ENCODE measurements at regions not wholly inside any gene's neighbourhood (a gene's known extent, or its start where the extent isn't known, plus 50 kb on each side); places are given as distances from the start of the nearest gene placed in this dataset.

DNA sequence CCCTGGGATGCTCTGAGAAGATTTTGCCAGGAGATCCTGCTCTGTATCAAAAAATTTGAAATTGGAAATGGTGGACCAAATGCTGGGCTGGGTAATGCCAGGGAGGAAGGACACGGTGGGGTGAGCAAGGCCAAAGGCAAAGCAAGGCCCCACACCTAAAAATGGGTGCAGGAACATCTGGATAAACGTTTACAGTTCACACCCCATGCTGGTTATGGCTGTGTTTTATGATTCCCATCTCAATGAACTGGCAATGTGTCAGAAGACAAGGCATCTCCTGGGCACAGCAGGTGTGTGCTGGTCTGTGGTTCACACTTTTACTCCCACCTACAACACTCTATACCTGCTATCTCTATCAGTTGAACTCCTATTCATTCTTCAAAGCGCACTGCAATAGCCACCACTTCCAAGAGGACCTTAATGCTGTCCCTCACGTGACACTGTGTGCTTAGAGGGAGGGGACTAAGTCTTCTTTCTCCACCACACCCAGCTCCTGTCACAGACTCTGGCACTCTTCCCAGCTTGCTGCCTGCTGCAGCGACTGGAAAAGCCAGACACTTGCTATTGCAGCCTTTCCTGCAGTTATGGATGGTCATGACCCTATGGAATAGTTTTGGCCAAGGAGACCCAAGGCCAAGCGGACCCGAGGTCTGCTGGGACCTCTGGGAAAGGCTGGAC is 277.5 kb downstream of the CTTN start:
- no peaks in the 10 kb centered on the region for H3K4me1 ChIP-seq (ENCODE audit: control insufficient read depth in 2 of 2, insufficient read depth in 2 of 2, low read length in 1 of 2)
- no peak overlapping the region for H3K27ac ChIP-seq (ENCODE audit: low read depth in 2 of 2, low read length in 1 of 2)
- 64 to 66% methylated on average over 7 of the region's 7 CpGs for WGBS, 2 donors
- no peaks in the 10 kb centered on the region for H3K36me3 ChIP-seq (ENCODE audit: control insufficient read depth in 2 of 2, insufficient read depth in 2 of 2, low read length in 1 of 2)
- no peaks in the 10 kb centered on the region for H3K27me3 ChIP-seq (ENCODE audit: control insufficient read depth in 1 of 2, insufficient read depth in 2 of 2, low read length in 2 of 2)
- H3K9me3 ChIP-seq (ENCODE audit: control insufficient read depth in 2 of 2, insufficient read depth in 1 of 2, low read depth in 1 of 2, low read length in 1 of 2) = no peaks in the 10 kb centered on the region
- no peak overlapping the region for H3K4me3 ChIP-seq (ENCODE audit: low read depth in 1 of 2, low read length in 2 of 2)

DNA sequence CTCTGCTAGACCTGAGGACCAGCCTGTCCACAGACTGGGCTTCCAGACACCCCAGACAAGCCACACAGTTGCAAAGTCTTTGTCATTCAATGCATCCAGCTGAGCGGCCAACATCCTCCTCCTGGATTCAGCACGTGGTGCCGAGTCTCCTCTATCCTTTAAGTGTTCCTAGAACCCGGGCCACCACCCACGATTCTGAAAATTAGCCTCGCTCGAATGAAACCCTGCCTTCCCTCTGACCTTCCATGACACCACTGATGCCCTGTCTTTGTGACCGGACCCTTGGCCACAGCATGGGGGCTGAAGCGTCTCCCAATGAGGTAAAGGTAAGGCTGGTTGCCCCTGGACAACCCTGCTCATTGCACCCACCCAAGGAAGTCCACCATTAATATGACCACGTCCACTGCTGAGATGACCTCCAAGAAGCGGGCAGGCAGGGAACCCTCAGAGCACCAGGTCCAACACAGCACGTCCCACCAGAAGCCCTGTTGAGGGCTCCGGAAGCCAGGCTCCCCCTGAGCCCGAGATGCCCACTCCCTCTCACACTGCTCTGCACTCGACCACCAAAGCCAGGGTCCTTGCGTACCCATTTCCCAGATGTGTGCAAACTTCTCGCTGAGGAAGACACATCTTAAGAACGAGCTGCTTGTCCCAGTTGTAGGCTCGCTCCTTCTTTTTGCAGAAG is 279.0 kb downstream of the CTTN start:
- no peaks in the 10 kb centered on the region for H3K27me3 ChIP-seq (ENCODE audit: control insufficient read depth in 1 of 2, insufficient read depth in 2 of 2, low read length in 2 of 2)
- no peak overlapping the region for H3K27ac ChIP-seq (ENCODE audit: low read depth in 2 of 2, low read length in 1 of 2)
- H3K4me3 ChIP-seq (ENCODE audit: low read depth in 1 of 2, low read length in 2 of 2) = no peak overlapping the region
- no peaks in the 10 kb centered on the region for H3K36me3 ChIP-seq (ENCODE audit: control insufficient read depth in 2 of 2, insufficient read depth in 2 of 2, low read length in 1 of 2)
- H3K4me1 ChIP-seq (ENCODE audit: control insufficient read depth in 2 of 2, insufficient read depth in 2 of 2, low read length in 1 of 2) = no peaks in the 10 kb centered on the region
- WGBS, 2 donors = 92 to 94% methylated on average over 19 of the region's 19 CpGs
- no peaks in the 10 kb centered on the region for H3K9me3 ChIP-seq (ENCODE audit: control insufficient read depth in 2 of 2, insufficient read depth in 1 of 2, low read depth in 1 of 2, low read length in 1 of 2)

DNA sequence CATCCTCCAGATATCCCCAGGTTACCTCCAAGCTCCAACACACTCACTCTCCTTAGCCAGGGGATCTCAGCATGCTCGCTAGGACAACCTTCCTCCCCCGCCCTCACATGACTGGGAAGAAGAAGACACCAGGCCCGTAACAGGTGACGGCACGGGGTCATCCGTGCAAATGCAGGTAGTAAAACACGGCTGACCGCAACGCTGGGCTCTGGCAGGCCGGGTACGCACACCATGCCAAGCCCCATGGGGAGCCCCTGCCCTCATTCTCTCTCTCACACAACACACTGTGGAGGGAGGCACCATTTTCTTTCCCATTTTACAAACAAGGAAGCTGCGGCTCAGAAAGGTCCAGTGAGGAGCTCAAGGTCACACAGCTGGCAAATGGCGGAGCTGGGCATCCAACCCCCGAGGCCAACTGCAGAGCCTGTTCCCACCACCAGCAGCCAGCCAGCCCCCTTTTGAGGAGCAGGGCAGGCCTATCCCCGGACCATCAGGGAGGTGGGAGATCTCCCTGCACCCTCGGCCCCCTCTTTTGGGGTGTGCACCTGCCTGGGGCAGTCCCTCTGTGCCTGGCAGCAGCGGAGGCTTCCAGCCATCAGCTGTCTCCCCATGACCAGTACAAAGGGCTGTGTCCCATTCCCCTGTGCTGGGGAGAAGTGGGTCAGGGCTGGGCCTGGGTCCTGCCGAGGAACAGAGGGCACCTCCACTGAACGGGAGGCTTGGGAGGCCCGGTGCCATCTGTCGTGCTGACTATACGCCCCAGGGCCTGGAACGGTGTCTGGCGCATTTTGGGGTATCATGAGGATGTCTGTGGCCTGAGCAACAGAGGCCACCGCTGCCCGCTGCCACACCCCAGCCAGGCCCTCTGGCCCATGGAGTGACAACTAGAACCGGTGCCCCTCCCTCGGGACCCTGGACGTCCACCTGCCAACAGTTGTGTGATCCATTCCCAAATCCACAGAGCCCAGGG is 280.9 kb downstream of the CTTN start:
- Histone ChIP-seq H3K4me3 (ENCODE audit: low read depth in 1 of 2, low read length in 2 of 2) (no peak overlapping the region), H3K36me3 (ENCODE audit: control insufficient read depth in 2 of 2, insufficient read depth in 2 of 2, low read length in 1 of 2) (no peaks in the 10 kb centered on the region), H3K27me3 (ENCODE audit: control insufficient read depth in 1 of 2, insufficient read depth in 2 of 2, low read length in 2 of 2) (no peaks in the 10 kb centered on the region), H3K27ac (ENCODE audit: low read depth in 2 of 2, low read length in 1 of 2) (no peak overlapping the region), H3K9me3 (ENCODE audit: control insufficient read depth in 2 of 2, insufficient read depth in 1 of 2, low read depth in 1 of 2, low read length in 1 of 2) (no peaks in the 10 kb centered on the region), H3K4me1 (ENCODE audit: control insufficient read depth in 2 of 2, insufficient read depth in 2 of 2, low read length in 1 of 2) (no peaks in the 10 kb centered on the region)
- WGBS, 2 donors = 88 to 90% methylated on average over 29 of the region's 29 CpGs

- Histone ChIP-seq H3K27me3 (ENCODE audit: control insufficient read depth in 1 of 2, insufficient read depth in 2 of 2, low read length in 2 of 2) (no peaks in the 10 kb centered on the region), H3K27ac (ENCODE audit: low read depth in 2 of 2, low read length in 1 of 2) (no peak overlapping the region), H3K9me3 (ENCODE audit: control insufficient read depth in 2 of 2, insufficient read depth in 1 of 2, low read depth in 1 of 2, low read length in 1 of 2) (no peaks in the 10 kb centered on the region), H3K4me3 (ENCODE audit: low read depth in 1 of 2, low read length in 2 of 2) (no peak overlapping the region), H3K36me3 (ENCODE audit: control insufficient read depth in 2 of 2, insufficient read depth in 2 of 2, low read length in 1 of 2) (no peaks in the 10 kb centered on the region), H3K4me1 (ENCODE audit: control insufficient read depth in 2 of 2, insufficient read depth in 2 of 2, low read length in 1 of 2) (no peaks in the 10 kb centered on the region)
- 72 to 77% methylated on average over 13 of the region's 13 CpGs for WGBS, 2 donors
Measured at GRCh38 chr11:70680781-70681281, 282.5 kb downstream of the CTTN start.

DNA sequence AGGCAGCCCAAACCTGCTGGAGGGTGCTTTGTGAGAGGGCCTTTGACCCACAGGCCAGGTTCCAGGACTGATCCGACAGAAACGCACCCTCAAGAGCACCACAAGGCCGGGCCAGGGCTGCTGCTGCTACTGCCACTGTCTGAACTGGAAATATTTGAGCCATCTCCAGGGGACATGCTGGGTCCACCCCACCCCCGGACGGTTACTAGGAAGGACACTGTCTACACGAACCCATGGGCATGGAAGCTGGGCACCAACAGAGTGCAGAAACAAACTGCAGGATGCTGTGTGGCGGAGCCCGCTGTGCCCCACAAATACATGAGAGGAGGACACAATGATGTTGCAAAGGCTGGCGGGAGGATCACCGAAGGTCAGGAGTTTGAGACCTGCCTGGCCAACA is 283.7 kb downstream of the CTTN start:
- no peaks in the 10 kb centered on the region for H3K4me1 ChIP-seq (ENCODE audit: control insufficient read depth in 2 of 2, insufficient read depth in 2 of 2, low read length in 1 of 2)
- H3K9me3 ChIP-seq (ENCODE audit: control insufficient read depth in 2 of 2, insufficient read depth in 1 of 2, low read depth in 1 of 2, low read length in 1 of 2) = no peaks in the 10 kb centered on the region
- no peak overlapping the region for H3K4me3 ChIP-seq (ENCODE audit: low read depth in 1 of 2, low read length in 2 of 2)
- no peak overlapping the region for H3K27ac ChIP-seq (ENCODE audit: low read depth in 2 of 2, low read length in 1 of 2)
- H3K27me3 ChIP-seq (ENCODE audit: control insufficient read depth in 1 of 2, insufficient read depth in 2 of 2, low read length in 2 of 2) = no peaks in the 10 kb centered on the region
- H3K36me3 ChIP-seq (ENCODE audit: control insufficient read depth in 2 of 2, insufficient read depth in 2 of 2, low read length in 1 of 2) = no peaks in the 10 kb centered on the region
- 74 to 85% methylated on average over 10 of the region's 10 CpGs for WGBS, 2 donors

GRCh38 chr11:70682760-70683159 is 284.4 kb downstream of the CTTN start:
- 91 to 93% methylated on average over 12 of the region's 12 CpGs for WGBS, 2 donors
- Histone ChIP-seq H3K36me3 (ENCODE audit: control insufficient read depth in 2 of 2, insufficient read depth in 2 of 2, low read length in 1 of 2) (no peaks in the 10 kb centered on the region), H3K4me3 (ENCODE audit: low read depth in 1 of 2, low read length in 2 of 2) (no peak overlapping the region), H3K9me3 (ENCODE audit: control insufficient read depth in 2 of 2, insufficient read depth in 1 of 2, low read depth in 1 of 2, low read length in 1 of 2) (no peaks in the 10 kb centered on the region), H3K27ac (ENCODE audit: low read depth in 2 of 2, low read length in 1 of 2) (no peak overlapping the region), H3K27me3 (ENCODE audit: control insufficient read depth in 1 of 2, insufficient read depth in 2 of 2, low read length in 2 of 2) (no peaks in the 10 kb centered on the region), H3K4me1 (ENCODE audit: control insufficient read depth in 2 of 2, insufficient read depth in 2 of 2, low read length in 1 of 2) (no peaks in the 10 kb centered on the region)

- H3K9me3 ChIP-seq (ENCODE audit: control insufficient read depth in 2 of 2, insufficient read depth in 1 of 2, low read depth in 1 of 2, low read length in 1 of 2) = no peaks in the 10 kb centered on the region
- H3K4me3 ChIP-seq (ENCODE audit: low read depth in 1 of 2, low read length in 2 of 2) = no peak overlapping the region
- WGBS, 2 donors = 75 to 79% methylated on average over 6 of the region's 6 CpGs
- H3K27me3 ChIP-seq (ENCODE audit: control insufficient read depth in 1 of 2, insufficient read depth in 2 of 2, low read length in 2 of 2) = no peaks in the 10 kb centered on the region
- H3K36me3 ChIP-seq (ENCODE audit: control insufficient read depth in 2 of 2, insufficient read depth in 2 of 2, low read length in 1 of 2) = no peaks in the 10 kb centered on the region
- H3K27ac ChIP-seq (ENCODE audit: low read depth in 2 of 2, low read length in 1 of 2) = no peak overlapping the region
- H3K4me1 ChIP-seq (ENCODE audit: control insufficient read depth in 2 of 2, insufficient read depth in 2 of 2, low read length in 1 of 2) = no peaks in the 10 kb centered on the region
Measured at GRCh38 chr11:70687716-70688115, 289.4 kb downstream of the CTTN start.

DNA sequence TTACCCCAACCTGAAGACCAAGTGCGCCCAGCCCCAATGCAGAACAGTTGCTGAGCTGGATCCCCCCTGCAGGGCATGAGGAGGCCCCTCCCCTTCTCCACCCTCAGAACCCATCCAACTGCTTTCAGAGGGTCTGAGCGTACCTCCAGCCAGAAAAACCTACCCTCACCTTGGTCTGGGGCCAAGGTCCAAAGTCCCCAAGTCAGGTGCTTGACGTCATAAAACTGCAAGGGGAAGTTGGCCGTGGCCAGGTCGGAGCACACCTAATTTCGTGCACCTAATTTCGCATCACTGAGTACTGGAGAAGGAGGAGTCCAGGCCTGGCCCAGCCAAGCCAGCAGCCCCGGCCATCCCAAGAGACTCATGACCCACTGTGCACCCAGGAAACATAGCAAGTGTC is 289.8 kb downstream of the CTTN start:
- no peaks in the 10 kb centered on the region for H3K4me1 ChIP-seq (ENCODE audit: control insufficient read depth in 2 of 2, insufficient read depth in 2 of 2, low read length in 1 of 2)
- H3K9me3 ChIP-seq (ENCODE audit: control insufficient read depth in 2 of 2, insufficient read depth in 1 of 2, low read depth in 1 of 2, low read length in 1 of 2) = no peaks in the 10 kb centered on the region
- H3K27me3 ChIP-seq (ENCODE audit: control insufficient read depth in 1 of 2, insufficient read depth in 2 of 2, low read length in 2 of 2) = no peaks in the 10 kb centered on the region
- WGBS, 2 donors = 77 to 81% methylated on average over 8 of the region's 8 CpGs
- no peak overlapping the region for H3K27ac ChIP-seq (ENCODE audit: low read depth in 2 of 2, low read length in 1 of 2)
- no peak overlapping the region for H3K4me3 ChIP-seq (ENCODE audit: low read depth in 1 of 2, low read length in 2 of 2)
- no peaks in the 10 kb centered on the region for H3K36me3 ChIP-seq (ENCODE audit: control insufficient read depth in 2 of 2, insufficient read depth in 2 of 2, low read length in 1 of 2)

DNA sequence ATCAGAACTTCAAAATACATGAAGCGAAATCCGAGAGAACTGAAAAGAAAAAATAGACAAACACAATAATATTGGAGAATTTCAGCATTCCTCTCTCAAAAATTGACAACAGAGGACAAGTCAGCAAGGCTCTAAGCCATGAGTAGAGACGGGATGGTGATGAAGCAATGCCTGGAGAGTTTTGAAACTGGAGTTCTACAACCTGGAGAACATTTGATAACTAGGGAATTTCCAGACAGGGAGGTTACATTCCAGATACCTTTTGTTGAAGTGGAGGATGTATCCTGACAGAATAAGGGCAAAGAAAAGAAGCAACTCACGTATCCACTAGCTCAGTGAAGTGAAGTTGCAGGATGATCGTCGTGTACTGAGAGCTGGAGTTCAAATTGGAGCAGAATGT is 291.4 kb downstream of the CTTN start:
- Histone ChIP-seq H3K9me3 (ENCODE audit: control insufficient read depth in 2 of 2, insufficient read depth in 1 of 2, low read depth in 1 of 2, low read length in 1 of 2) (no peaks in the 10 kb centered on the region), H3K4me1 (ENCODE audit: control insufficient read depth in 2 of 2, insufficient read depth in 2 of 2, low read length in 1 of 2) (no peaks in the 10 kb centered on the region), H3K27ac (ENCODE audit: low read depth in 2 of 2, low read length in 1 of 2) (no peak overlapping the region), H3K4me3 (ENCODE audit: low read depth in 1 of 2, low read length in 2 of 2) (no peak overlapping the region), H3K27me3 (ENCODE audit: control insufficient read depth in 1 of 2, insufficient read depth in 2 of 2, low read length in 2 of 2) (no peaks in the 10 kb centered on the region), H3K36me3 (ENCODE audit: control insufficient read depth in 2 of 2, insufficient read depth in 2 of 2, low read length in 1 of 2) (no peaks in the 10 kb centered on the region)
- 76 to 81% methylated on average over 6 of the region's 6 CpGs for WGBS, 2 donors

Data from esophagus (tissue), 2 donors.